ENCODE measurements at regions not wholly inside any gene's neighbourhood (a gene's known extent, or its start where the extent isn't known, plus 50 kb on each side); places are given as distances from the start of the nearest gene placed in this dataset.
"Not testable (repeated sequence)": the region's sequence is repeated elsewhere in the genome, so short reads cannot be mapped to it uniquely, and the experiment has no call there.

- H3K9me3 ChIP-seq; intact Hi-C loops (cut with DNase I); H3K27ac ChIP-seq; H3K36me3 ChIP-seq; H3K4me1 ChIP-seq; DNase-seq; H3K4me3 ChIP-seq; H3K27me3 ChIP-seq: not testable (repeated sequence)
- 80% methylated on average over 1 of the region's 53 CpGs; no CpG with 5 or more reads in 1 of the 2 donors for WGBS, 2 donors
These were observed 66.2 kb upstream of the PAPPA2 start for GRCh38 chr1:176396604-176397395.

DNA sequence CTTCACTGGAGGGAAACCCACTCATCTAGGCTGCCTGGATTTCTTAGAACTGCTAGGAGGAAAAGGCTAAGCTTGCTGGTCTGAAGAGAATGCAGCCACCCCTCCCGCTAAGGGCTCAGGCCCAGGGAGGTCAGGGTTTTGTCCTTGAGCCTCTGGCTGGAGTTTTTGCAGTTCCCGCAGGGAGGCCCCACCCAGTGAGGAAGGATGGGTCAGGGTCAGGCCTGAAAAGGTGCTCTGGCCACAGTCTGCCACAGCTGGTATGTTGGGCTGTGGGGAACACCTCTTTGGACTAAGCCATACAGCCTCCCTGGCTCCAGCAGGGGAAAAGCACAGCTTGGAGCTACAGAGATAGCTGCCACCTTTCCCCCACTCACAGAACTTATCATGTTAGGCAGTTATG is 71.4 kb upstream of the PAPPA2 start:
- H3K4me1 ChIP-seq = no peaks in the 10 kb centered on the region
- no peaks in the 10 kb centered on the region for H3K27me3 ChIP-seq
- no peak overlapping the region for H3K27ac ChIP-seq
- H3K9me3 ChIP-seq = no peaks in the 10 kb centered on the region
- TF ChIP-seq, protein P1, sequence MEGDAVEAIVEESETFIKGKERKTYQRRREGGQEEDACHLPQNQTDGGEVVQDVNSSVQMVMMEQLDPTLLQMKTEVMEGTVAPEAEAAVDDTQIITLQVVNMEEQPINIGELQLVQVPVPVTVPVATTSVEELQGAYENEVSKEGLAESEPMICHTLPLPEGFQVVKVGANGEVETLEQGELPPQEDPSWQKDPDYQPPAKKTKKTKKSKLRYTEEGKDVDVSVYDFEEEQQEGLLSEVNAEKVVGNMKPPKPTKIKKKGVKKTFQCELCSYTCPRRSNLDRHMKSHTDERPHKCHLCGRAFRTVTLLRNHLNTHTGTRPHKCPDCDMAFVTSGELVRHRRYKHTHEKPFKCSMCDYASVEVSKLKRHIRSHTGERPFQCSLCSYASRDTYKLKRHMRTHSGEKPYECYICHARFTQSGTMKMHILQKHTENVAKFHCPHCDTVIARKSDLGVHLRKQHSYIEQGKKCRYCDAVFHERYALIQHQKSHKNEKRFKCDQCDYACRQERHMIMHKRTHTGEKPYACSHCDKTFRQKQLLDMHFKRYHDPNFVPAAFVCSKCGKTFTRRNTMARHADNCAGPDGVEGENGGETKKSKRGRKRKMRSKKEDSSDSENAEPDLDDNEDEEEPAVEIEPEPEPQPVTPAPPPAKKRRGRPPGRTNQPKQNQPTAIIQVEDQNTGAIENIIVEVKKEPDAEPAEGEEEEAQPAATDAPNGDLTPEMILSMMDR (IDR thresholded peaks at IDR 0.05) = no peak
- TF ChIP-seq POLR2A (IDR thresholded peaks at IDR 0.05) = no peak
- no peak for DNase-seq
- H3K4me3 ChIP-seq = no peak overlapping the region
- WGBS, 2 donors = 63 to 100% methylated on average over 1 of the region's 2 CpGs
- intact Hi-C loops (cut with DNase I) = no loop called here
- H3K36me3 ChIP-seq = no peaks in the 10 kb centered on the region

- Histone ChIP-seq H3K4me3 (no peak overlapping the region), H3K27ac (no peak overlapping the region), H3K9me3 (no peaks in the 10 kb centered on the region), H3K27me3 (no peaks in the 10 kb centered on the region), H3K4me1 (no peaks in the 10 kb centered on the region), H3K36me3 (no peaks in the 10 kb centered on the region)
- intact Hi-C loops (cut with DNase I) = no loop called here
- no peak for DNase-seq
- TF ChIP-seq POLR2A (IDR thresholded peaks at IDR 0.05) = no peak
- TF ChIP-seq, protein P1 (IDR thresholded peaks at IDR 0.05) = no peak
These were observed 78.1 kb upstream of the PAPPA2 start for GRCh38 chr1:176384841-176385240.

GRCh38 chr1:176382163-176382562 is 80.8 kb upstream of the PAPPA2 start:
- Histone ChIP-seq H3K27ac (no peak overlapping the region), H3K4me1 (no peaks in the 10 kb centered on the region), H3K27me3 (no peaks in the 10 kb centered on the region), H3K4me3 (no peak overlapping the region), H3K9me3 (no peaks in the 10 kb centered on the region), H3K36me3 (no peaks in the 10 kb centered on the region)
- TF ChIP-seq, protein P1 (IDR thresholded peaks at IDR 0.05) = no peak
- TF ChIP-seq POLR2A (IDR thresholded peaks at IDR 0.05) = no peak
- DNase-seq = no peak
- 67 to 77% methylated on average over 1 of the region's 1 CpG for WGBS, 2 donors
- intact Hi-C loops (cut with DNase I) = no loop called here

DNA sequence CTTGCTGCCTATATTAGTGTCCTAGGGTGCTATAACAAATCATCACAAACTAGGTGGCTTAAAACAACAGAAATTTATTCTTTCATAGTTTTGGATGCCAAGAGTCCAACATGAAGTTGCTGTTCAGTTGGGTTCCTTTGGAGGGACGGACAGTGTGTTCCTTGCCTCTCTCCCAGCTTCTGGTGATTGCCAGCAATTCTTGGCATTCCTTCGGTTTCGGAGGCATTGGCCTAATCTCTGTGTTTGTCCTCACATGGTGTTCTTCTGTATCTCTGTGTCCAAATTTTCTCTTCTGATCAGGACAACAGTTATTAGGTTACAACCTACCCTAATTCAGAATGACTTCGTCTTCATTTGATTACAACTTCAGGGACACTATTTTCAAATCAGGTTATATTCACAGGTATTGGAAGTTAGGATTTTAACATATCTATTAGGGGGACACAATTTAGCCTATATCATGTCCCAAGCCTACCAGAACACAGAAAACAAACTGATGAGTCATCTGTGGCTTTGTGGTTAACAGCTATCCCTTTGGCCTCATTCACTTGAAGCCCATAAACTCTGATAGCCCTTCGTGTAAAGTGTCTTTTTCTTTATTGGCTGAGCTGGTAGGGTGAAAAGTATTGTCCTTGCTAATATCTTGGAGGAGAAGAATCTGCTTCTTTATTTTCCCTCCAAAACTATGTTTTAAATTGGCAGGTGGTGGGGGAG is 83.2 kb upstream of the PAPPA2 start:
- Histone ChIP-seq H3K27me3 (no peaks in the 10 kb centered on the region), H3K9me3 (no peaks in the 10 kb centered on the region), H3K4me1 (no peaks in the 10 kb centered on the region), H3K27ac (no peak overlapping the region), H3K4me3 (no peak overlapping the region), H3K36me3 (no peaks in the 10 kb centered on the region)
- WGBS, 2 donors = 66 to 74% methylated on average over 5 of the region's 5 CpGs
- intact Hi-C loops (cut with DNase I) = no loop called here
- TF ChIP-seq POLR2A (IDR thresholded peaks at IDR 0.05) = no peak
- TF ChIP-seq, protein P1 (IDR thresholded peaks at IDR 0.05) = no peak
- no peak for DNase-seq

Measured in esophagus squamous epithelium (tissue), 5 donors.